ENCODE measurements at regions not wholly inside any gene's neighbourhood (a gene's known extent, or its start where the extent isn't known, plus 50 kb on each side); places are given as distances from the start of the nearest gene placed in this dataset.

DNA sequence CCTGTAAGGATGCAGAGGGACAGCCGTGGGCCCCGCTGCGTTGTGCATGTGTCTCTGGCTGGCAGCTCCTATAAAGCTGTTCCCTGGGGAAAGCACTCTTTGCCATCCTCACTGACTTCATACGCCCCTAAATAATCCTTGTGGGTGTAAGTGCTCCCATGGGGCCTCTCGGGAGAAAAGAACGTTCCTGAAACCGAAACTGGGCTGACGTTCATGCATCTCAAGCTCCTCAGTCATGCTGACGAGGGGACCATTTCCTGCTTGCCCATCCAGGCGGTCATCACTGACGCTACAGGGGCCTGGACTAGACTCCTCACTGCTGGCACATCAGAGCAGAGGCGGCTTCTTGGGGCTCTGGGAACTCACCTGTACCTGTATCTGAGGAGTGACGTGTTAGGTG lies 73.1 kb upstream of the USP24 start (continued):
- no peak for TF ChIP-seq CBX5 (IDR thresholded peaks at IDR 0.05; ENCODE audit: low read depth)

DNA sequence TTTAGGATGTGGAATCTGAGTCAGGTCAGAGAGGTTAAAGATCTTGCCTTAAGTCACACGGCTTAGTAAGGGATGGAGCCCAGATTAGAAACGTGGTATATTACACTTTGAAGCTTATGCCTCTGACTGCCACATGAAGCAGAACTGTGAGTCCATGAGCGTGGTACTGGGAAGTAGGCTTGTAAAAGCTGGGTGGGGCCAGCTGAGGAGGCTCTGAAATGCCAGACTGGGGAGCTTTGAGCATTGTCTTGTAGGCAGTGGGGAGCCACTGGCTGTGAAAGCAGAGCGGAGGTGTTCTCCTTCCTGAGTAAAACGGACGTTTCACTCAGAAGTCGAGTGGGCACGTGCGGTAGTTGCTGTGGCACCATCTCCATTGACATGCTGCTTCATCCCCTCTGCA lies 72.6 kb upstream of the USP24 start:
- intact Hi-C loops (cut with micrococcal nuclease; ENCODE audit: unreplicated experiment) (loop anchor here (5.0 to 10.0 kb wide), 3 partner anchors 187 to 1535 kb away; no protein-coding TSS in a partner anchor), in situ Hi-C loops (cut with MboI) (loop anchor here (10.0 kb wide), 1 partner anchor 607 kb away; no protein-coding TSS in a partner anchor)
- 3% methylated on average over 9 of the region's 9 CpGs for WGBS (ENCODE audit: insufficient coverage, insufficient replicate concordance, low lambda C conversion rate, missing lambda C conversion rate)
- Histone ChIP-seq H3K27ac (ENCODE audit: control insufficient read depth, insufficient read depth) (peak overlapping the region; percentile 37; the same call in 1 of the 2 replicates), H3K4me1 (ENCODE audit: control insufficient read depth, insufficient read depth, low read length) (peaks cover 18% of the 10 kb centered on the region), H3K9ac (ENCODE audit: control insufficient read depth, insufficient read depth, low read length) (no peak overlapping the region), H3K79me2 (ENCODE audit: control insufficient read depth, insufficient read depth, low read length) (no peaks in the 10 kb centered on the region), H4K20me1 (ENCODE audit: control insufficient read depth, insufficient read depth) (no peaks in the 10 kb centered on the region), H3K27me3 (replicated peaks in 1 of 2; ENCODE audit: control insufficient read depth in 2 of 2, insufficient read depth in 2 of 2, low read length in 1 of 2) (no peaks in the 10 kb centered on the region; a peak in 1 of 4 replicates), H3K9me3 (replicated peaks; ENCODE audit: control insufficient read depth, insufficient read depth, low read length) (no peaks in the 10 kb centered on the region), H2AFZ (ENCODE audit: control insufficient read depth, low read depth, low read length) (peak overlapping the region; percentile 62), H3K4me2 (ENCODE audit: control insufficient read depth, insufficient read depth) (peak overlapping the region; percentile 36), H3K36me3 (ENCODE audit: control insufficient read depth in 2 of 2, insufficient read depth in 2 of 2, low read length in 1 of 2) (no peaks in the 10 kb centered on the region), H3K4me3 (no peak overlapping the region)
- SMC1A ChIA-PET (ENCODE audit: uncharacterized antibody, unreplicated experiment): interaction anchor here (0.9 to 7.3 kb wide), 8 partner anchors 10 to 1424 kb away, joined by 3 to 59 read pairs (median 5); no protein-coding TSS in a partner anchor
- FAIRE-seq (no peak), DNase-seq (ENCODE audit: low read depth, low spot score) (no peak), ATAC-seq (peak; percentile 66)
- BruUV-seq (replicated peaks): TSS peak; percentile 98
- RAD21 ChIA-PET (ENCODE audit: unreplicated experiment): interaction anchor here (0.7 to 5.8 kb wide), 7 partner anchors 10 to 1297 kb away, joined by 3 to 43 read pairs (median 5); no protein-coding TSS in a partner anchor
- CTCF ChIA-PET: interaction anchor here (0.6 to 13.2 kb wide), 10 partner anchors 8 to 1422 kb away, joined by 3 to 138 read pairs (median 6); no protein-coding TSS in a partner anchor
- POLR2A ChIA-PET: interaction anchor here (0.6 kb wide), 2 partner anchors 8 to 1408 kb away, joined by 3 to 4 read pairs; no protein-coding TSS in a partner anchor
- TF ChIP-seq BHLHE40 (IDR thresholded peaks at IDR 0.05; ENCODE audit: borderline replicate concordance in 1 of 2, low read depth in 2 of 2, low read length in 1 of 2) (peak; percentile 84 to 88; a peak in 3 of 4 replicates), EGR1 (IDR thresholded peaks at IDR 0.05; ENCODE audit: borderline replicate concordance in 1 of 2, low read depth in 2 of 2, low read length in 2 of 2) (0 out of 3 replicates have a peak, but pooled peaks of 1 of the 2 experiments have one; percentile 12), MTA3 (IDR thresholded peaks at IDR 0.05; ENCODE audit: borderline replicate concordance, low read length) (no peak)
